A673 (cell line): ENCODE measurements at regions not wholly inside any gene's neighbourhood (a gene's known extent, or its start where the extent isn't known, plus 50 kb on each side); places are given as distances from the start of the nearest gene placed in this dataset.

Experiments
- EZH2 ChIP-seq: fragments of 200-600 bp; sonication (generic); IDR thresholded peaks from 2 replicates; pipeline ENCODE4 v1.6.1; 2017; ENCODE audit warnings: borderline replicate concordance, low read depth, mild to moderate bottlenecking, mixed read lengths, antibody characterized with exemption, low read length; ENCODE audit not compliant: poor library complexity, severe bottlenecking
- TF ChIP-seq, protein P1 (sequence below): fragments of 300-800, 200-600 bp; sonication (generic); conservative IDR thresholded peaks from 2 replicates; pipeline ENCODE4 v1.5.1; 2017; ENCODE audit warnings: low read depth, mild to moderate bottlenecking, antibody characterized with exemption, low read length, moderate library complexity, mixed read lengths

GRCh38 chr16:74049027-74049426, 247.6 kb upstream of the PSMD7 start:
- TF ChIP-seq, protein P1, sequence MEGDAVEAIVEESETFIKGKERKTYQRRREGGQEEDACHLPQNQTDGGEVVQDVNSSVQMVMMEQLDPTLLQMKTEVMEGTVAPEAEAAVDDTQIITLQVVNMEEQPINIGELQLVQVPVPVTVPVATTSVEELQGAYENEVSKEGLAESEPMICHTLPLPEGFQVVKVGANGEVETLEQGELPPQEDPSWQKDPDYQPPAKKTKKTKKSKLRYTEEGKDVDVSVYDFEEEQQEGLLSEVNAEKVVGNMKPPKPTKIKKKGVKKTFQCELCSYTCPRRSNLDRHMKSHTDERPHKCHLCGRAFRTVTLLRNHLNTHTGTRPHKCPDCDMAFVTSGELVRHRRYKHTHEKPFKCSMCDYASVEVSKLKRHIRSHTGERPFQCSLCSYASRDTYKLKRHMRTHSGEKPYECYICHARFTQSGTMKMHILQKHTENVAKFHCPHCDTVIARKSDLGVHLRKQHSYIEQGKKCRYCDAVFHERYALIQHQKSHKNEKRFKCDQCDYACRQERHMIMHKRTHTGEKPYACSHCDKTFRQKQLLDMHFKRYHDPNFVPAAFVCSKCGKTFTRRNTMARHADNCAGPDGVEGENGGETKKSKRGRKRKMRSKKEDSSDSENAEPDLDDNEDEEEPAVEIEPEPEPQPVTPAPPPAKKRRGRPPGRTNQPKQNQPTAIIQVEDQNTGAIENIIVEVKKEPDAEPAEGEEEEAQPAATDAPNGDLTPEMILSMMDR, result no peak
- TF ChIP-seq EZH2, result no peak
